Posterior vena cava (tissue), 2 donors: ENCODE measurements at regions not wholly inside any gene's neighbourhood (a gene's known extent, or its start where the extent isn't known, plus 50 kb on each side); places are given as distances from the start of the nearest gene placed in this dataset.

Experiments
- DNase-seq: peaks from one replicate; pipeline ENCODE4 v3.0.0-alpha.2; 2020; ENCODE audit warnings: low spot score
- intact Hi-C, 2 donors: fragments of 100-400 bp; cut with DNase I; formaldehyde crosslinking; loops; one replicate each; pipeline versions ENCODE4 v1.14.1 to v1.14.2; 2022 to 2023
- donor health status: DM: yes; HTN: yes; CAD: no.
- donor health status: DM: yes; HTN: yes; CAD: no.

DNA sequence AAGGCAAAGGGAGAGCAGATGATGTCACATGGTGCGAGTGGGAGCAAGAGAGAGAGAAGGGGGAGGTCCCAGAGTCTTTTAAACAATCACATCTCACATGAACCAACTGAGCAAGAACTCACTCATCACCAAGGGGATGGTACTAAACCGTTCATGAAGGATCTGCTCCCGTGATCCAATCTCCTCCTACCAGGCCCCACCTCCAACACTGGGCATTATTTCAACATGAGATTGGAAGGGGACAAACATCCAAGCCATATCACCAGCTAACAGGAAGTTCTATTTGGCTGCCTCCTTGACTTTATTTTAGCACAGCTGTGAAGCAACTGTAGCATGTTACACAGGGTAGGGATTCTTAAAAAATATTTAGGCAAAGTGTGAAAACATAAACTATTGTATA lies 102.5 kb downstream of the DDIT4L start:
- DNase-seq, result no peak
- intact Hi-C loops, result no loop called here

DNA sequence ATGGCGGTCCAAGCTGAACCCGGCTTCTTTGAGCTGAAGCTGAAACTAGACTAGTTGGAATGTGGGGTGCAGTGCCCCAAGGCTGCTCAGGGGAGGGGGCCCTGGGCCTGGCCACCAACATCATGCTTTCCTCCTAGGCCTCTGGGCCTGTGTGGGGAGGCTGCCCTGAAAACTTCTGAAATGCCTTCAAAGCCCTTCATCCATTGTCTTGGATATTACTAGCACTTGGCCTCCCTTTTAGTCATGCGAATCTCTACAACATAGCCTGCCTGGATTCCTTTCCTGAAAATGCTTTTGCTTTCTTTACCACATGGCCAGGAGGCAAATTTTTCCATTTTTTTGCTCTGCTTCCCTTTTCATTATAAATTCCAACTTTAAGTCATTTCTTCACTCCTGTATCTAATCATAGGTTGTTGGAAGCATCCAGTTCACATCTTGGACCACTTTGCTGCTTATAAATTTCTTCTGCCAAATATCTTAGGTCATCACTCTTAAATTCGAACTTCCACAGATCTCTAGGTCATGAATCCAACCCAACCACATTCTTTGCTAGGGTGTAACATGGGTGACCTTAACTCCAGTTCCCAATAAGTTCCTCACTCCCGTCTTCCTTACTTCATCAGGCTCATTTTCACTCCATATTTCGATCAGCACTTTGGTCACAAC lies 103.4 kb downstream of the DDIT4L start:
- no peak for DNase-seq

GRCh38 chr4:100084892-100085291 lies 105.4 kb downstream of the DDIT4L start:
- DNase-seq, result no peak
- intact Hi-C loops, result no loop called here

More for the DNA sequence above, 103.4 kb downstream of the DDIT4L start:
- intact Hi-C loops, result no loop called here

- intact Hi-C loops, result no loop called here
These were observed 107.0 kb downstream of the DDIT4L start for GRCh38 chr4:100083289-100083688.

GRCh38 chr4:100082852-100083251 lies 107.4 kb downstream of the DDIT4L start:
- intact Hi-C loops, result no loop called here
- no peak for DNase-seq

More at GRCh38 chr4:100083289-100083688, 107.0 kb downstream of the DDIT4L start:
- DNase-seq, result no peak

- intact Hi-C loops, result no loop called here
- no peak for DNase-seq
These were observed 108.8 kb downstream of the DDIT4L start for GRCh38 chr4:100081491-100081890.

- intact Hi-C loops, result no loop called here
- no peak for DNase-seq
These were observed 111.0 kb downstream of the DDIT4L start for GRCh38 chr4:100079264-100079663.

- DNase-seq, result no peak
- intact Hi-C loops, result no loop called here
These were observed 113.5 kb downstream of the DDIT4L start for GRCh38 chr4:100076753-100077152.

GRCh38 chr4:100075486-100076270 lies 114.6 kb downstream of the DDIT4L start:
- DNase-seq, result no peak
- intact Hi-C loops, result no loop called here

- intact Hi-C loops, result no loop called here
These were observed 115.2 kb downstream of the DDIT4L start for GRCh38 chr4:100075056-100075455.

GRCh38 chr4:100071506-100071905 lies 118.8 kb downstream of the DDIT4L start:
- intact Hi-C loops, result no loop called here
- DNase-seq, result no peak

More at GRCh38 chr4:100075056-100075455, 115.2 kb downstream of the DDIT4L start:
- no peak for DNase-seq

- DNase-seq, result no peak
- intact Hi-C loops, result no loop called here
These were observed 119.4 kb downstream of the DDIT4L start for GRCh38 chr4:100070868-100071267.

DNA sequence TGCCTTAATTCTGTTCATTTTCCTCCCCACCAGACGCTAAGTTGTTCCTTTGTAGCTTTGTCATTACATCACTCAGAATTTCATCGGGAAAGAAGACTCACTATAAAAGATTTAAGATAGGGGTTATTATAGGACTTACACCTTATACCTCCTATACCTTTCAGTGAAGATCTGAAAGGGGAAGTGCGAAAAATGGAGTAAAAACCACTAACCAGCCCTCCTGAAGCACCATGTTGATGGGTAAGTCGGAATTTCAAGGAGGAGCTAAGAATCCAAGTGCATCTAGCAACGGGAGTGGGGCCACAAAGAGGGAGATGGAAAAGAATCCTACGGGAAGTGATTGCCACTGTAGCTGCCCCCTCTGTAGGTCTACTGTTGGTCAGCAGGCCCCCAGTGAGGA lies 119.1 kb upstream of the H2AZ1 start:
- DNase-seq, result no peak
- intact Hi-C loops, result no loop called here

- intact Hi-C loops, result no loop called here
- DNase-seq, result no peak
These were observed 117.2 kb upstream of the H2AZ1 start for GRCh38 chr4:100067255-100067654.

GRCh38 chr4:100063355-100063754 lies 113.3 kb upstream of the H2AZ1 start:
- intact Hi-C loops, result no loop called here
- DNase-seq, result no peak

GRCh38 chr4:100062921-100063320 lies 112.8 kb upstream of the H2AZ1 start:
- DNase-seq, result no peak
- intact Hi-C loops, result no loop called here

DNA sequence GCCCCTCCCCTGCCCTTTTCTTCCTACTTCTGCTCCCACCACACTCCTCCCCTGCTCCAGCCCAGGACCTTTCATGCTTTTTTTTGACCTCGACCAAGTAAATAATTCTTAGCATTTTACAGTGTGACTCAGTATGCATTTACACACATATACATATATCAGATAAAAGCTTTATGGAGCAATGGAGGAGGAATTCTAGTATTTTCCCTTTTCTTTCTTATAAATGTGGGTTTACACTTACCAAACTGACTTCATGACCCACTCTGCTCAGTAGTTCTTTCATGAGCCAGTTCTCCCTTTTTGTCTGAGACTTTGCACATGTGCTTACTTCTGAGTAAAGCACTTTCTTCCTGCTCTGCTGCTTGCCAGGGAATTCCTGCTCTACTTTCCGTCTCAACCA lies 111.8 kb upstream of the H2AZ1 start:
- intact Hi-C loops, result no loop called here
- no peak for DNase-seq

- DNase-seq, result no peak
- intact Hi-C loops, result no loop called here
These were observed 110.8 kb upstream of the H2AZ1 start for GRCh38 chr4:100060765-100061416.

DNA sequence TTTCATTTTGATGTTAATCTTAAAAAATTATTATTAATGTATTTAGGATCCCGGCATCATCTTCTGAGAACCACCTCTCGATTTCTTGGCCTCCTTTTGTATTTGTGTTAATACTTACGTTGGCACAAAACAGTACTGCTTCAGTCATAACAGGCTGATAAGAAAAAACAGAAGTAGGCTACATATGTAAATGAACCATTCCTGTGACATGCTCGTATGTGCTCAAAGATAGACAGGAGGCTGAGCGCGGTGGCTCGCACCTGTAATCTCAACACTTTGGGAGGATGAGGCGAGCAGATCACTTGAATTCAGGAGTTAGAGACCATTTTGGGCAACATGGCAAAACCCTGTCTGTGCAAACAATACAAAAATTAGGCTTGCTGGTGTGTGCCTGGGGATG lies 109.4 kb upstream of the H2AZ1 start:
- intact Hi-C loops, result no loop called here
- DNase-seq, result no peak

GRCh38 chr4:100056701-100057100 lies 106.6 kb upstream of the H2AZ1 start:
- intact Hi-C loops, result no loop called here

More at GRCh38 chr4:100056701-100057100, 106.6 kb upstream of the H2AZ1 start:
- DNase-seq, result no peak
